AG20443 (cell line): ENCODE measurements at regions not wholly inside any gene's neighbourhood (a gene's known extent, or its start where the extent isn't known, plus 50 kb on each side); places are given as distances from the start of the nearest gene placed in this dataset.

Experiments used
- DNase-seq: peaks from one replicate; pipeline ENCODE4 v3.0.0; 2012; ENCODE audit warnings: low spot score, mixed read lengths

DNA sequence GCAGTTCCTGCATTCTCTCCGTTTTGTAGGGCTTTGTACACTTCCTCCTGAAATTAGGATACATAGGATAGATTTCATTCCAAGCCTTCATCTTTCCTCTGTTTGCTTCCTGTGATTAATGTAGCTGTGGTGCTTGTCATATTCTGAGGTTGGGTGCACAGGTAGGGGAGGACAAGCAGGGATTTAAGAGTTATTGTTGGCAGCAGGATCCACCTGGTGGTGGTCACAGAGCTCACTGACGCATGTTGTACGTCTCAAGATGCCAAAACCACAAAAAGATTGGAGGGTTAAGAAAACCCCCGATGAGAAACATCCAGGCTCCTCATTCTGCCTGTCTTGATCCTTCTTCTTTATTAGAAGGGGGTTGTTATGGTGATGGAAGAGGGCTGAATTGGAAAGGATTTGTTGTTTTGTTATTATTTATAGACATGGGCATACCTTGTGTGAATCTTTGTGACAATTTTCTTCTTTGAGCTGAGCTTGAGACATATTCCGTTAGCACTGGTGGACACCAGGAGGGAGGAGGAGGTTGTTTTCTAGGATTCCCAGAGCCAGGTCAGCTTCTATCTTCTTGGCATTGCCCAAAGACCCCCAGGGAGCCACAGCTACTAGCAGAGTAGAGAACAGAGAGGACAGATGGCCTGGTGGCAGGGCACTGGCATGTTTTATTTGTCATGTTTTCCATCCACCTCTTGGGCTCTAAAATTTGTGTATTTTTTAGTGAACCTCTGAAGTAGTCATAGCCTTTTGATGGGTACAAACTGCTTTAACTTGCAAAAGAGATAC lies 57.7 kb upstream of the LARS2 start:
- no peak for DNase-seq

- DNase-seq: no peak
Measured at GRCh38 chr3:45332493-45332892, 55.9 kb upstream of the LARS2 start.

DNA sequence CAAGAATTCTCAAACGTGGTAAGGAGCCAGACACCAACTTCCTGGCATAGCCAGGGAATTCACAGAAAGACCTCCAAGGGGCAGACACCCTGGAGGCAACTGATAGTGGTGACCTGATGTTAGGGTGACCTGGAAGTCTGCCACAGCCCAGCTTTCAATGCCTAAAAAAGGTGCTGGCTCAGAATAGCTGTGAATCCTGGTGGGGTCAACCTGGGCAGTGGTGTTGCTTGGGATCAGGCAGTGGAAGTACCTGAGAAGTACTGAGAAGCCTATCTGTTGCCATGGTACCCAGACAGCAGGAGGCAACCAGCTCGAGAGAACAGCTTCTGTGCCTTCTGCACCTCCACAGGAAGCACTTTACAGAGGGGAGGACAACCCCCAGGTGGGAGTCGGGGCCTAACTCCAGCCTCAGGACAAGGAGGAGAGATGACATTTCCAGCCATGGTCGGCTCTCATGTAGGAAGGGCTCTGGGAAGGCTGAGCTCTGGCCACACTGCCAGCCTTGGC lies 55.4 kb upstream of the LARS2 start:
- DNase-seq: no peak

DNA sequence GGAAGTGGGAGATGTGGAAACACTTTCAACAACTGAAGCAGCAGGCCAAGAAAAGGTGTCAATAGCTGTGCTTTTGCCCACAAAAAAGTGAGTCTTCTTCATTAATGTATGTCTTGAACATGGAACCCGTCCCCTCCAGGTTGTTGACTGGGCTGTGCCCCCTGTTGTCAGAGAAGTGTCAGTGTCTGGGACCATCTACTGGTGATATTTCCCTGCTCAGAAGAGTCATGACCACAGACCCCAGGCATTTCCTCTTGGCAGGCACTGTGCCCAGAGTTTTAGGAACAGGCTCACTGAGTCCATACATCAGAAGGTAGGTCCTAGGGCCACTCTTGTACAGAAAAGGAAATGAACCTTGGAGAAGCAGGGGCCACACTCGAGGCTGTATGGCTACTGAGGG lies 54.8 kb upstream of the LARS2 start:
- DNase-seq: peak; percentile 27

DNA sequence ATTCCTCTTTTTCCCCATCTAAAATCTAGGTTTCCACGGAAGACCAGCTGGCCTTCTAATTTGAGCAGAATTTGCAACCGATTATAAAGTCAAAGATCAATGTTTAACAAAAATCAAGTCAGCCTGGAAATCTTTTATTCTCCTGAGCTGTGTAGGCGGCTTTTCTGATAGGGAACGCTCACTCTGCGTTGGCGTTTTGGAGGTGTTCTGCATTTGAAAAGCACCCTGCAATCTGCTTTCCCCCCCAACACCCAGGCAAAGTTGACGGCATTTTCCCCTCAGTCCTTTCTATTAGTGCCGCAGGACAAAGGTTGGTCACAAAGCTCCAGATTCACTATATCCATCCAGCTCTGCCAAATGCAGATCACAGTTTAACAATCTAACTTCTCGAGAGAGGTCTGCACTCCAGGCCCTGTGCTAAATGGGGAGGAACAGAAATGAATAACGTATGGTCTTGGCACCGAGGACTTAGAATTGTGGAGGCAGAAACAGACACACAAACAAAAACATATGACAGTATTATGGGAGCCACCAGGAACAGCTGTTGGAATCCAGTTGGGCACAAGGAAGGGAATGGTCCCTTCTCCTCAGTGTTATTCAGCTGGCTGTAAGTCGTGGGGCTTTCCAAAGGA lies 50.4 kb upstream of the LARS2 start:
- peak; percentile 27 for DNase-seq
